Tibial artery (tissue), 4 donors: ENCODE measurements at regions not wholly inside any gene's neighbourhood (a gene's known extent, or its start where the extent isn't known, plus 50 kb on each side); places are given as distances from the start of the nearest gene placed in this dataset.
"Not testable (repeated sequence)": the region's sequence is repeated elsewhere in the genome, so short reads cannot be mapped to it uniquely, and the experiment has no call there.

Source experiments
- DNase-seq, 2 donors: peaks; one replicate each; pipeline ENCODE4 v3.0.0-alpha.2; 2019
- H3K27ac ChIP-seq, 2 donors: fragments of 200-600 bp; sonication (generic) in 1 of 2; 1 replicate in 1 of 2; 2 replicates in 1 of 2; pipeline ENCODE4 v1.5.1; 2018 to 2019; ENCODE audit warnings: mild to moderate bottlenecking in 1 of 2
- H3K27me3 ChIP-seq, 2 donors: fragments of 200-600 bp; sonication (generic) in 1 of 2; one replicate each; pipeline versions ENCODE4 v1.5.1 to v1.6.0; 2016 to 2019
- H3K36me3 ChIP-seq, 3 donors: fragments of 200-600 bp; sonication (generic) in 2 of 3; one replicate each; pipeline ENCODE4 v1.5.1; 2016 to 2019; ENCODE audit warnings: mild to moderate bottlenecking in 2 of 3
- H3K4me1 ChIP-seq, 4 donors: fragments of 200-600 bp; sonication (generic) in 2 of 4; 1 replicate in 3 of 4; 2 replicates in 1 of 4; pipeline ENCODE4 v1.5.1; 2016 to 2019
- H3K4me3 ChIP-seq, 2 donors: fragments of 200-600 bp; sonication (generic) in 1 of 2; 1 replicate in 1 of 2; 2 replicates in 1 of 2; pipeline ENCODE4 v1.5.1; 2018 to 2019; ENCODE audit warnings: mild to moderate bottlenecking in 2 of 2
- H3K9me3 ChIP-seq, 3 donors: fragments of 200-600 bp; sonication (generic) in 1 of 3; one replicate each; pipeline ENCODE4 v1.5.1; 2016 to 2019
- intact Hi-C: fragments of 100-400 bp; cut with DNase I; formaldehyde crosslinking; loops from one replicate; pipeline ENCODE4 v1.15.0; 2023; ENCODE audit warnings: low total_unique reads
- TF ChIP-seq, protein P1 (sequence below), 2 experiments: fragments of 200-600 bp in 1 of 2; fragments of 450-650 bp in 1 of 2; IDR thresholded peaks; one replicate each; pipeline ENCODE4 v1.5.1; 2017 to 2019; ENCODE audit warnings: antibody characterized with exemption in 2 of 2, mild to moderate bottlenecking in 1 of 2, moderate library complexity in 1 of 2

DNA sequence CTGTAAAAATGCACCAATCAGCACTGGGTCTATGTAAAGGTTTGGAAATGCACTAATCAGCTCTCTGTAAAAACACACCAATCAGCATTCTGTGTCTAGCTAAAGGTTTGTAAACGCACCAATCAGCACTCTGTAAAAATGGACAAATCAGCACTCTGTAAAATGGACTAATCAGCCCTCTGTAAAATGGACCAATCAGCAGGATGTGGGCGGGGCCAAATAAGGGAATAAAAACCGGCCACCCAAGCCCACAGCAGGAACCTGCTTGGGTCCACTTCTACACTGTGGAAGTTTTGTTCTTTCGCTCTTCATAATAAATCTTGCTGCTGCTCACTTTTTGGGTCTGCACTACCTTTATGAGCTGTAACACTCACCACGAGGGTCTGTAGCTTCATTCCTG, 101.0 kb downstream of the SMC2 start:
- not testable (repeated sequence) for H3K4me1 ChIP-seq

DNA sequence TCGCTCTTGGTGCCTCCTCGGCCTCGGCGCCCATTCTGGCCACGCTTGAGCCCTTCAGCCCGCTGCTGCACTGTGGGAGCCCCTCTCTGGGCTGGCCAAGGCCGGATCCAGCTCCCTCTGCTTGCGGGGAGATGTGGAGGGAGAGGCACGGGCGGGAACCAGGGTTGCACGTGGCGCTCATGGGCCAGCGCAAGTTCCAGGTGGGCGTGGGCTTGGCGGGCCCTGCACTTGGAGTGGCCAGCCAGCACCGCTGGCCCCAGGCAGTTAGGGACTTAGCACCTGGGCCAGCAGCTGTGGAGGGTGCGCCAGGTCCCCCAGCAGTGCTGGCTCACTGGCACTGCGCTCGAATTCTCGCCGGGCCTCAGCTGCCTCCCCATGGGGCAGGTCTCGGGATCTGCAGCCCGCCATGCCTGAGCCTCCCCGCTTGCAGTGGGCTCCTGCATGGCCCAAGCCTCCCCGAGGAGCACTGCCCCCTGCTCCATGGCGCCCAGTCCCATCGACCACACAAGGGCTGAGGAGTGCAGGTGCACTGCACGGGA, 106.4 kb downstream of the SMC2 start:
- no peaks in the 10 kb centered on the region for H3K27me3 ChIP-seq
- TF ChIP-seq, protein P1, sequence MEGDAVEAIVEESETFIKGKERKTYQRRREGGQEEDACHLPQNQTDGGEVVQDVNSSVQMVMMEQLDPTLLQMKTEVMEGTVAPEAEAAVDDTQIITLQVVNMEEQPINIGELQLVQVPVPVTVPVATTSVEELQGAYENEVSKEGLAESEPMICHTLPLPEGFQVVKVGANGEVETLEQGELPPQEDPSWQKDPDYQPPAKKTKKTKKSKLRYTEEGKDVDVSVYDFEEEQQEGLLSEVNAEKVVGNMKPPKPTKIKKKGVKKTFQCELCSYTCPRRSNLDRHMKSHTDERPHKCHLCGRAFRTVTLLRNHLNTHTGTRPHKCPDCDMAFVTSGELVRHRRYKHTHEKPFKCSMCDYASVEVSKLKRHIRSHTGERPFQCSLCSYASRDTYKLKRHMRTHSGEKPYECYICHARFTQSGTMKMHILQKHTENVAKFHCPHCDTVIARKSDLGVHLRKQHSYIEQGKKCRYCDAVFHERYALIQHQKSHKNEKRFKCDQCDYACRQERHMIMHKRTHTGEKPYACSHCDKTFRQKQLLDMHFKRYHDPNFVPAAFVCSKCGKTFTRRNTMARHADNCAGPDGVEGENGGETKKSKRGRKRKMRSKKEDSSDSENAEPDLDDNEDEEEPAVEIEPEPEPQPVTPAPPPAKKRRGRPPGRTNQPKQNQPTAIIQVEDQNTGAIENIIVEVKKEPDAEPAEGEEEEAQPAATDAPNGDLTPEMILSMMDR (IDR thresholded peaks at IDR 0.05) = no peak
- intact Hi-C loops = no loop called here
- DNase-seq = no peak
- H3K9me3 ChIP-seq = no peaks in the 10 kb centered on the region
- no peak overlapping the region for H3K27ac ChIP-seq
- no peaks in the 10 kb centered on the region for H3K36me3 ChIP-seq
- no peaks in the 10 kb centered on the region for H3K4me1 ChIP-seq
- no peak overlapping the region for H3K4me3 ChIP-seq

More for the DNA sequence above, 101.0 kb downstream of the SMC2 start:
- DNase-seq, H3K9me3 ChIP-seq, H3K27me3 ChIP-seq, intact Hi-C loops, H3K27ac ChIP-seq, H3K4me3 ChIP-seq, H3K36me3 ChIP-seq: not testable (repeated sequence)

DNA sequence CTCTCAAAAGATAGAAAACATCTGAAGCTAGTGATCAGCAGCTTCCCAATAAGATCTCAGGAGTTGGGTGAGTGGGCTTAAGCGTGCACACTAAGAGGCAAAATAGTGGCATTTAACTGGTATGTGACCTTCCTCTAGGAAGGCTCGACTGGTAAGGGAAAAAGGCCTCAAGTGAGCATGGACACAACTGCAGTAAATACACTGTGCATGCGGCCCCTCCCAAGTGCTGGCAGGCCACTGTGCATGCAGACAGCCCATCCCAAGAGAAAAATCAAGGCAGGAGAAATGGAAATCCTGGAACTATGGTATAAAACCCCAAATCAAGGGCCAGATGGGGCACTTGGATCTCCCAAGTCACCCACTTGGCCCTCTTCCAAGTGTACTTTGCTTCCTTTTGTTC, 112.7 kb downstream of the SMC2 start:
- DNase-seq = no peak

DNA sequence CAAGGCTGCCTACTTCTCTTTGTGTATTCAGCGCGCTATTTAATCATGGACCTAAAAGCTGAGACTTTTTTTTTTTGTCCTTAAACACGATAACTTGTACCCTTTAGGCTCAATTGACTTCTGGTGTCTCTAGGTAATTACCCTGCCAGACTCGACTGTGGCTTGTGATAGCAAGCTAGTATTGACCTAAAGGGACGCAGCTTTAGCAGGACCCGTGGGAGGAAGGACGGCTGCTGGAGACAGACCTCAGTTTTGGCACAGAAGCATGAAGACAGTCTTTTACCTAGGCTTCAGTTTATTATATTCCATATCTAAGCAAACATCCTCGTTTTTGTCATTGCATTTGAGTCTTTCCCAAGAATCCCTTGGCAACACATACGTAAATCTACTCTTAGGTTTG, 115.3 kb downstream of the SMC2 start:
- no peak overlapping the region for H3K4me3 ChIP-seq
- H3K4me1 ChIP-seq = no peaks in the 10 kb centered on the region
- no peak for DNase-seq
- H3K36me3 ChIP-seq = no peaks in the 10 kb centered on the region
- H3K27ac ChIP-seq = no peak overlapping the region
- TF ChIP-seq, protein P1 (IDR thresholded peaks at IDR 0.05) = no peak
- H3K9me3 ChIP-seq = no peaks in the 10 kb centered on the region
- intact Hi-C loops = no loop called here
- H3K27me3 ChIP-seq = no peaks in the 10 kb centered on the region

More for the DNA sequence above, 112.7 kb downstream of the SMC2 start:
- H3K36me3 ChIP-seq = no peaks in the 10 kb centered on the region
- no peaks in the 10 kb centered on the region for H3K27me3 ChIP-seq
- TF ChIP-seq, protein P1 (IDR thresholded peaks at IDR 0.05) = no peak
- intact Hi-C loops = no loop called here
- no peaks in the 10 kb centered on the region for H3K4me1 ChIP-seq
- no peak overlapping the region for H3K4me3 ChIP-seq
- no peak overlapping the region for H3K27ac ChIP-seq
- H3K9me3 ChIP-seq = no peaks in the 10 kb centered on the region

DNA sequence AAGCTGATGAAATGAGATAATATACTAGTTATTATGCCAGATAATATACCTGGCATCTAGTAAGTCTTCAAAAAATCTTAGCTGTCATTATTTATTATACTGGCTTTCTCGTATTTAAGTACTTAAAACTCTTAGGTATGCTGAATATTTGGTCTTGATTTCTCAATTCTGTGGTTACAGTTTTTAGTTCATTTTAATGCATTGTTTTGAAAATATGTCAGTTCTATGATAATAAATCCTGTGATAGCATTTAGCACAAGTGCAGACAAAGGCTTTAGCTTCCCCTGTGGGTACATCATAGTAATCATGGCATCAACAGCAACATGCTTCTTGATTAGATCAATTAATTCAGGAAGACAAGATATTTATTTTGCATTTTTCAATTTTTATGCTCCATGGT, 133.0 kb downstream of the SMC2 start:
- DNase-seq = no peak
- intact Hi-C loops = no loop called here
- no peaks in the 10 kb centered on the region for H3K27me3 ChIP-seq
- H3K4me3 ChIP-seq = no peak overlapping the region
- TF ChIP-seq, protein P1 (IDR thresholded peaks at IDR 0.05) = no peak
- no peaks in the 10 kb centered on the region for H3K4me1 ChIP-seq
- H3K27ac ChIP-seq = no peak overlapping the region
- no peaks in the 10 kb centered on the region for H3K36me3 ChIP-seq
- H3K9me3 ChIP-seq = no peaks in the 10 kb centered on the region

DNA sequence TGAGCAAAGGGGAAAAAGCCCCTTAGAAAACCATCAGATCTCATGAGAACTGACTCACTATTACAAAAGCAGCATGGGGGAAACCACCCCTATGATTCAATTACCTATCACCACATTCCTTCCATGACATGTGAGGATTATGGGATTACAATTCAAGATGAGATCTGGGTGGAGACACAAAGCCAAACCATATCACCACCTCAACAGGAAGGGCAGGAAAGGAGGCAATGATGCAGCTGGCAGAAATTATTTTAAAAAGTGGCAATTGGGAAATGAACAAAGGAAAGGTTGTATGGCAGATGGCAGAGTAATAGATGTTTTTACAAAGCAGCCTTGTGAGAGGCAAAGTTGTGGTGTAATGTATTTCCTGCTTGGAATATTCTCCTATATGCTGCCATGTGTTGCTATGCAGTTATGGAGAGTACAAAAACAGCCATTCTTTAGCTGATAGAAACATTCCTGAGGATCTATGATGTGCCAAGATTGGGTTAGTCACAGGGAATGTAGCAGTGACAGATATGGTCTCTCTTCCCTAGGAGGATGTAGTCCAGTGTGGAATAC, 138.8 kb downstream of the SMC2 start:
- DNase-seq = no peak
- intact Hi-C loops = no loop called here
- Histone ChIP-seq H3K4me1 (no peaks in the 10 kb centered on the region), H3K4me3 (no peak overlapping the region), H3K36me3 (no peaks in the 10 kb centered on the region), H3K9me3 (no peaks in the 10 kb centered on the region), H3K27me3 (no peaks in the 10 kb centered on the region), H3K27ac (no peak overlapping the region)
- TF ChIP-seq, protein P1 (IDR thresholded peaks at IDR 0.05) = no peak
